Natural killer cell (primary cell): ENCODE measurements at regions not wholly inside any gene's neighbourhood (a gene's known extent, or its start where the extent isn't known, plus 50 kb on each side); places are given as distances from the start of the nearest gene placed in this dataset.
"Not testable (repeated sequence)": the region's sequence is repeated elsewhere in the genome, so short reads cannot be mapped to it uniquely, and the experiment has no call there.

Experiments used
- ATAC-seq, 3 donors: fragments of 150-1000 bp in 2 of 3; fragments of 200-7000 bp in 1 of 3; cut with Tn5 transposase; 1 replicate in 1 of 3; 2 replicates in 2 of 3; pipeline ENCODE4 v1.10.0; 2021; ENCODE audit warnings: mild to moderate bottlenecking in 2 of 3, moderate library complexity in 2 of 3
- DNase-seq, 2 donors: peaks; one replicate each; pipeline versions ENCODE4 v3.0.0 to v3.0.0-alpha.2; 2013 to 2021; ENCODE audit warnings: mixed read lengths in 1 of 2
- H3K27ac ChIP-seq: one replicate; pipeline ENCODE4 v1.5.1; 2013; ENCODE audit warnings: mild to moderate bottlenecking, low read length
- H3K27me3 ChIP-seq: one replicate; pipeline ENCODE4 v1.6.1; 2013; ENCODE audit warnings: low read length; ENCODE audit not compliant: control insufficient read depth, insufficient read depth
- H3K36me3 ChIP-seq: one replicate; pipeline ENCODE4 v1.6.1; 2013; ENCODE audit warnings: low read length; ENCODE audit not compliant: control insufficient read depth, insufficient read depth
- H3K4me1 ChIP-seq: one replicate; pipeline ENCODE4 v1.6.1; 2013; ENCODE audit warnings: low read length; ENCODE audit not compliant: control insufficient read depth, insufficient read depth
- H3K4me3 ChIP-seq: one replicate; pipeline ENCODE4 v1.5.1; 2013; ENCODE audit warnings: low read length
- H3K9me3 ChIP-seq: one replicate; pipeline ENCODE4 v1.6.1; 2013; ENCODE audit warnings: low read length; ENCODE audit not compliant: control insufficient read depth, insufficient read depth
- H3K27ac Mint-ChIP-seq, 2 donors: one replicate each; pipeline ENCODE4 v1.8.0; 2022; ENCODE audit warnings: mild to moderate bottlenecking in 2 of 2, mixed read lengths in 2 of 2, moderate library complexity in 1 of 2
- H3K27me3 Mint-ChIP-seq, 2 donors: one replicate each; pipeline ENCODE4 v1.8.0; 2022; ENCODE audit warnings: low read depth in 2 of 2, mixed read lengths in 2 of 2
- H3K36me3 Mint-ChIP-seq: one replicate; pipeline ENCODE4 v1.8.0; 2022; ENCODE audit warnings: mixed read lengths
- H3K4me1 Mint-ChIP-seq, 2 donors: one replicate each; pipeline ENCODE4 v1.8.0; 2022; ENCODE audit warnings: mixed read lengths in 2 of 2
- H3K4me3 Mint-ChIP-seq: one replicate; pipeline ENCODE4 v1.8.0; 2022; ENCODE audit warnings: mild to moderate bottlenecking, moderate library complexity, mixed read lengths
- H3K9me3 Mint-ChIP-seq, 2 donors: one replicate each; pipeline ENCODE4 v1.8.0; 2022; ENCODE audit warnings: mixed read lengths in 2 of 2
- CTCF ChIP-seq: fragments of 200-600 bp; IDR thresholded peaks from one replicate; pipeline ENCODE4 v1.8.0; 2022; ENCODE audit warnings: antibody characterized with exemption
- WGBS: methylation state at CpG from one replicate; pipeline ENCODE4 v1.1.7; 2013; ENCODE audit warnings: missing lambda C conversion rate; ENCODE audit not compliant: insufficient coverage; 5-methylcytosine and 5-hydroxymethylcytosine counted together
- intact Hi-C: fragments of 100-400 bp; cut with micrococcal nuclease; formaldehyde crosslinking; loops from one replicate; pipeline ENCODE4 v1.14.2; 2022

DNA sequence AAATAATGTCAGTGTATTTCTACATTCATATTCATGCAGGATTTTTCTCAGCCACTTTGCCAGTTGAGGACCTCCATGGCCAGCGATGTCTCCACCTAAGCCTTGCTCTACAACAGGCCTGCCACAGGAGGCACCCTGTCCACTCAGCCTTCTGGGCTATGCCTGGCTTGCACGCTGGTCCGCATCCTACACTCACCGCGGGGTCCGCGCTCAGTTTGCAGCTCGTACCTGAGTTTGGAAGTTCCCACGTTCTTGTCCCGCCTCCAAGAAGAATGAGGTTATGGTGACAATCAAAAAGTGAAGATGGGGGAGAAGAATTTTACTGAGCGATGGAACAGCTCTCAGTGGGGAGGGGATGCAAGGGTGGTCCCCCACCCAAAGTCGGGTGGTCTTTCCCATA, 93.6 kb upstream of the GRIK1 start:
- WGBS = 92% methylated on average over 12 of the region's 12 CpGs
- no peak for TF ChIP-seq CTCF

GRCh38 chr21:30030416-30030815, 90.6 kb upstream of the GRIK1 start:
- no peak overlapping the region for H3K4me3 Mint-ChIP-seq
- Histone ChIP-seq H3K4me3 (no peak overlapping the region), H3K27ac (no peak overlapping the region), H3K9me3 (no peaks in the 10 kb centered on the region), H3K27me3 (no peaks in the 10 kb centered on the region), H3K4me1 (no peaks in the 10 kb centered on the region), H3K36me3 (no peaks in the 10 kb centered on the region)
- H3K27me3 Mint-ChIP-seq = no peaks in the 10 kb centered on the region
- TF ChIP-seq CTCF = no peak
- WGBS = 74% methylated on average over 5 of the region's 6 CpGs
- intact Hi-C loops = no loop called here
- peaks cover 2% of the 10 kb centered on the region in 2 donors for H3K9me3 Mint-ChIP-seq
- no peak overlapping the region for H3K27ac Mint-ChIP-seq
- no peaks in the 10 kb centered on the region for H3K4me1 Mint-ChIP-seq
- no peaks in the 10 kb centered on the region for H3K36me3 Mint-ChIP-seq
- no peak for ATAC-seq
- no peak for DNase-seq

More for the DNA sequence above, 93.6 kb upstream of the GRIK1 start:
- H3K27ac ChIP-seq = no peak overlapping the region
- ATAC-seq (no peak), DNase-seq (no peak)
- H3K36me3 Mint-ChIP-seq = no peaks in the 10 kb centered on the region
- H3K4me3 Mint-ChIP-seq = no peak overlapping the region
- peaks cover 0 to 4% of the 10 kb centered on the region in 2 donors for H3K9me3 Mint-ChIP-seq
- intact Hi-C loops = no loop called here
- H3K9me3 ChIP-seq = no peaks in the 10 kb centered on the region
- H3K36me3 ChIP-seq = no peaks in the 10 kb centered on the region
- no peak overlapping the region for H3K4me3 ChIP-seq
- no peaks in the 10 kb centered on the region for H3K27me3 Mint-ChIP-seq
- H3K27me3 ChIP-seq = no peaks in the 10 kb centered on the region
- H3K27ac Mint-ChIP-seq = no peak overlapping the region
- no peaks in the 10 kb centered on the region for H3K4me1 ChIP-seq
- H3K4me1 Mint-ChIP-seq = no peaks in the 10 kb centered on the region

DNA sequence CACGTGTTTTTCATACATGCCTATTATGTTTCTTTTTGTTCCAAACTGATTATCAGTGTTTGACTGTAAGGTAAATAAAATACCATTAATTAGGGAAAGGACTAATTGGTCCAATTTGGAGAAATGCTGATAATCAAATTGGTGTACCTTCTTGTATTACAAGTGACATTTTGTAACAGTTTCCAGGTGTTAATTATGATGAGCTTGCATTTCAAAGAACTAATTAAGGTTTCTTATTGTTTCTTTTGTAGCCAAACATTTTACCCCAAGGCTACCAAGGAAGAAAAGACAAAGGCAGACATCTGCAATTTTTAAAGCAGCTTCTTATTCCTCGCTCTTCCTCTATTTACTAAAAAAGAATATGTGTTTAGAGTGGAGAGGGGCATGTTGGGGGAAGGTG, 88.7 kb upstream of the GRIK1 start:
- no peak overlapping the region for H3K4me3 Mint-ChIP-seq
- no peaks in the 10 kb centered on the region for H3K27me3 ChIP-seq
- H3K36me3 Mint-ChIP-seq = no peaks in the 10 kb centered on the region
- no peak overlapping the region for H3K27ac ChIP-seq
- intact Hi-C loops = no loop called here
- no peaks in the 10 kb centered on the region for H3K4me1 ChIP-seq
- TF ChIP-seq CTCF = no peak
- no peak overlapping the region for H3K4me3 ChIP-seq
- peaks cover 2% of the 10 kb centered on the region in 2 donors for H3K9me3 Mint-ChIP-seq
- no peaks in the 10 kb centered on the region for H3K36me3 ChIP-seq
- no peaks in the 10 kb centered on the region for H3K9me3 ChIP-seq
- H3K27ac Mint-ChIP-seq = no peak overlapping the region
- no peaks in the 10 kb centered on the region for H3K4me1 Mint-ChIP-seq
- DNase-seq = no peak
- WGBS = no CpG with 5 or more reads among the region's 2 CpGs
- H3K27me3 Mint-ChIP-seq = no peaks in the 10 kb centered on the region
- no peak for ATAC-seq

DNA sequence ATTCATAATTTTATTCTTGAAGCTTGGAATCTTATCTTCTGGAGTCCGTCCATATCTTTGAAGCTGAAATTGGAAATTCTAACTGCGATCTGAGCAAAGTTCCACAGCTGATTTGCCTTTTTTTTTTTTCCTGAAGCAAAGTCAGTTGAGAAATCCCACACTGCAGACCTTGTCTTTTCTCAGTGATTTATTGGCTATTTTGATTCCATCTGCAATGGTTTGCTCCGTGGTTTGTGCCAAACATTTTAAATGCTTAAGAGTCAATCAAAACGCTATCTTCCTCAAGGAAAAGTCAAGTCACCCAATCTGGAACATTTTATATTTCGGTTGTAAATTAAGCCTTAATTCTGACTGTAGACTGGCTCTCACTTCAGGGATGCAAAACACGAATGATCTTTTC, 88.2 kb upstream of the GRIK1 start:
- DNase-seq (no peak), ATAC-seq (no peak)
- Histone ChIP-seq H3K27ac (no peak overlapping the region), H3K4me3 (no peak overlapping the region), H3K9me3 (no peaks in the 10 kb centered on the region), H3K4me1 (no peaks in the 10 kb centered on the region), H3K36me3 (no peaks in the 10 kb centered on the region), H3K27me3 (no peaks in the 10 kb centered on the region)
- WGBS = 80% methylated on average over 6 of the region's 6 CpGs
- Mint-ChIP-seq H3K36me3 (no peaks in the 10 kb centered on the region), H3K4me1 (no peaks in the 10 kb centered on the region), H3K27me3 (no peaks in the 10 kb centered on the region), H3K27ac (no peak overlapping the region), H3K4me3 (no peak overlapping the region), H3K9me3 (peaks cover 2% of the 10 kb centered on the region in 2 donors)
- no peak for TF ChIP-seq CTCF
- intact Hi-C loops = no loop called here

- H3K9me3 ChIP-seq, H3K9me3 Mint-ChIP-seq, ATAC-seq, H3K27me3 ChIP-seq, H3K4me1 ChIP-seq, H3K36me3 Mint-ChIP-seq, H3K27ac Mint-ChIP-seq, H3K4me3 ChIP-seq, H3K27me3 Mint-ChIP-seq, intact Hi-C loops, DNase-seq, H3K36me3 ChIP-seq, H3K4me1 Mint-ChIP-seq, H3K27ac ChIP-seq, H3K4me3 Mint-ChIP-seq: not testable (repeated sequence)
- 78% methylated on average over 11 of the region's 11 CpGs for WGBS
These were observed 83.3 kb upstream of the GRIK1 start for GRCh38 chr21:30023056-30023455.
